Central memory CD8-positive, alpha-beta T cell (primary cell): ENCODE measurements at regions not wholly inside any gene's neighbourhood (a gene's known extent, or its start where the extent isn't known, plus 50 kb on each side); places are given as distances from the start of the nearest gene placed in this dataset.
A peak's percentile ranks its signal among the peaks of the same experiment; 100 is the strongest.

Experiments used
- ATAC-seq: fragments of 150-1000 bp; cut with Tn5 transposase; replicated peaks from 2 replicates; pipeline ENCODE4 v1.10.0; 2022; ENCODE audit warnings: mild to moderate bottlenecking, moderate FRiP score, moderate number of reproducible peaks; ENCODE audit not compliant: poor library complexity, severe bottlenecking; ENCODE audit errors: extremely low read depth
- DNase-seq, 2 donors: peaks; one replicate each; pipeline ENCODE4 v3.0.0; 2021; ENCODE audit warnings: low spot score in 2 of 2
- H3K27ac Mint-ChIP-seq: one replicate; pipeline ENCODE4 v1.8.0; 2022; ENCODE audit warnings: low read depth, mild to moderate bottlenecking, moderate library complexity, mixed read lengths
- H3K27me3 Mint-ChIP-seq: one replicate; pipeline ENCODE4 v1.8.0; 2022; ENCODE audit warnings: mixed read lengths
- H3K36me3 Mint-ChIP-seq: one replicate; pipeline ENCODE4 v1.8.0; 2022; ENCODE audit warnings: mild to moderate bottlenecking, moderate library complexity, mixed read lengths; ENCODE audit not compliant: insufficient read depth
- H3K4me1 Mint-ChIP-seq: one replicate; pipeline ENCODE4 v1.8.0; 2022; ENCODE audit warnings: mixed read lengths
- H3K4me3 Mint-ChIP-seq: one replicate; pipeline ENCODE4 v1.8.0; 2022; ENCODE audit warnings: mild to moderate bottlenecking, moderate library complexity, mixed read lengths
- H3K9me3 Mint-ChIP-seq: one replicate; pipeline ENCODE4 v1.8.0; 2022; ENCODE audit warnings: mixed read lengths

GRCh38 chr6:139474145-139475108 is 100.0 kb upstream of the CITED2 start:
- no peaks in the 10 kb centered on the region for H3K27me3 Mint-ChIP-seq
- no peak for DNase-seq
- no peak overlapping the region for H3K4me3 Mint-ChIP-seq
- H3K27ac Mint-ChIP-seq: no peak overlapping the region
- H3K36me3 Mint-ChIP-seq: no peaks in the 10 kb centered on the region
- no peaks in the 10 kb centered on the region for H3K9me3 Mint-ChIP-seq
- ATAC-seq: no peak
- H3K4me1 Mint-ChIP-seq: peaks cover 14% of the 10 kb centered on the region

GRCh38 chr6:139473731-139474130 is 99.3 kb upstream of the CITED2 start:
- H3K9me3 Mint-ChIP-seq: no peaks in the 10 kb centered on the region
- no peak for DNase-seq

GRCh38 chr6:139473231-139473701 is 98.8 kb upstream of the CITED2 start:
- Mint-ChIP-seq H3K4me3 (no peak overlapping the region), H3K27ac (no peak overlapping the region)

More at GRCh38 chr6:139473731-139474130, 99.3 kb upstream of the CITED2 start:
- H3K4me1 Mint-ChIP-seq: peaks cover 14% of the 10 kb centered on the region
- ATAC-seq: no peak
- no peaks in the 10 kb centered on the region for H3K36me3 Mint-ChIP-seq
- H3K4me3 Mint-ChIP-seq: no peak overlapping the region
- H3K27me3 Mint-ChIP-seq: no peaks in the 10 kb centered on the region
- H3K27ac Mint-ChIP-seq: no peak overlapping the region

GRCh38 chr6:139472351-139473015 is 98.0 kb upstream of the CITED2 start:
- Mint-ChIP-seq H3K9me3 (no peaks in the 10 kb centered on the region), H3K27me3 (no peaks in the 10 kb centered on the region), H3K36me3 (no peaks in the 10 kb centered on the region), H3K4me3 (no peak overlapping the region), H3K27ac (no peak overlapping the region), H3K4me1 (peaks cover 14% of the 10 kb centered on the region)
- ATAC-seq (no peak), DNase-seq (no peak)

More at GRCh38 chr6:139473231-139473701, 98.8 kb upstream of the CITED2 start:
- ATAC-seq: no peak
- Mint-ChIP-seq H3K36me3 (no peaks in the 10 kb centered on the region), H3K4me1 (peaks cover 14% of the 10 kb centered on the region), H3K9me3 (no peaks in the 10 kb centered on the region), H3K27me3 (no peaks in the 10 kb centered on the region)
- no peak for DNase-seq

GRCh38 chr6:139470997-139471396 is 96.5 kb upstream of the CITED2 start:
- H3K4me1 Mint-ChIP-seq: peaks cover 14% of the 10 kb centered on the region
- no peak overlapping the region for H3K27ac Mint-ChIP-seq
- H3K27me3 Mint-ChIP-seq: no peaks in the 10 kb centered on the region
- ATAC-seq (no peak), DNase-seq (no peak)
- H3K9me3 Mint-ChIP-seq: no peaks in the 10 kb centered on the region
- H3K36me3 Mint-ChIP-seq: no peaks in the 10 kb centered on the region
- H3K4me3 Mint-ChIP-seq: no peak overlapping the region

GRCh38 chr6:139468178-139468819 is 93.9 kb upstream of the CITED2 start:
- no peak for DNase-seq
- no peaks in the 10 kb centered on the region for H3K36me3 Mint-ChIP-seq
- no peak for ATAC-seq
- no peaks in the 10 kb centered on the region for H3K27me3 Mint-ChIP-seq
- no peak overlapping the region for H3K4me3 Mint-ChIP-seq
- H3K27ac Mint-ChIP-seq: peak overlapping the region; percentile 64
- no peaks in the 10 kb centered on the region for H3K9me3 Mint-ChIP-seq
- no peaks in the 10 kb centered on the region for H3K4me1 Mint-ChIP-seq

- Mint-ChIP-seq H3K27me3 (no peaks in the 10 kb centered on the region), H3K36me3 (no peaks in the 10 kb centered on the region), H3K4me1 (no peaks in the 10 kb centered on the region), H3K9me3 (no peaks in the 10 kb centered on the region), H3K27ac (no peak overlapping the region), H3K4me3 (no peak overlapping the region)
- ATAC-seq: no peak
- DNase-seq: no peak
Observed at GRCh38 chr6:139457476-139457875, 83.0 kb upstream of the CITED2 start.

- no peak for DNase-seq
- H3K36me3 Mint-ChIP-seq: no peaks in the 10 kb centered on the region
- no peaks in the 10 kb centered on the region for H3K27me3 Mint-ChIP-seq
- no peak overlapping the region for H3K4me3 Mint-ChIP-seq
- H3K27ac Mint-ChIP-seq: no peak overlapping the region
- no peak for ATAC-seq
- H3K9me3 Mint-ChIP-seq: no peaks in the 10 kb centered on the region
- H3K4me1 Mint-ChIP-seq: no peaks in the 10 kb centered on the region
Observed at GRCh38 chr6:139452148-139452876, 77.9 kb upstream of the CITED2 start.

- no peak overlapping the region for H3K4me3 Mint-ChIP-seq
- H3K9me3 Mint-ChIP-seq: no peaks in the 10 kb centered on the region
- H3K36me3 Mint-ChIP-seq: no peaks in the 10 kb centered on the region
- no peak for DNase-seq
- H3K4me1 Mint-ChIP-seq: no peaks in the 10 kb centered on the region
- no peak overlapping the region for H3K27ac Mint-ChIP-seq
- no peaks in the 10 kb centered on the region for H3K27me3 Mint-ChIP-seq
- ATAC-seq: no peak
Observed at GRCh38 chr6:139449611-139450000, 75.2 kb upstream of the CITED2 start.

GRCh38 chr6:139448998-139449610 is 74.7 kb upstream of the CITED2 start:
- Mint-ChIP-seq H3K27ac (no peak overlapping the region), H3K9me3 (no peaks in the 10 kb centered on the region), H3K4me3 (no peak overlapping the region), H3K27me3 (no peaks in the 10 kb centered on the region), H3K36me3 (no peaks in the 10 kb centered on the region), H3K4me1 (no peaks in the 10 kb centered on the region)
- ATAC-seq (no peak), DNase-seq (no peak)

GRCh38 chr6:139448051-139448649 is 73.7 kb upstream of the CITED2 start:
- no peaks in the 10 kb centered on the region for H3K9me3 Mint-ChIP-seq

More at GRCh38 chr6:139448051-139448649, 73.7 kb upstream of the CITED2 start:
- no peak overlapping the region for H3K4me3 Mint-ChIP-seq
- no peaks in the 10 kb centered on the region for H3K4me1 Mint-ChIP-seq
- ATAC-seq (no peak), DNase-seq (no peak)
- no peaks in the 10 kb centered on the region for H3K27me3 Mint-ChIP-seq
- no peaks in the 10 kb centered on the region for H3K36me3 Mint-ChIP-seq
- no peak overlapping the region for H3K27ac Mint-ChIP-seq
